Activated naive CD4-positive, alpha-beta T cell treated with anti-CD3 and anti-CD28 coated beads for 36 hours (primary cell): ENCODE measurements at regions not wholly inside any gene's neighbourhood (a gene's known extent, or its start where the extent isn't known, plus 50 kb on each side); places are given as distances from the start of the nearest gene placed in this dataset.

Experiments used
- CTCF ChIA-PET: fragments of 350-600 bp; sonication (Branson Sonifier 250); formaldehyde crosslinking; loops from one replicate; lab custom pipeline; 2021; ENCODE audit warnings: antibody characterized with exemption; lab: Charles Lee
- DNase-seq: peaks from one replicate; pipeline ENCODE4 v3.0.0-alpha.2; 2020
- H3K27ac Mint-ChIP-seq: one replicate; pipeline ENCODE4 v1.8.0; 2021; ENCODE audit warnings: mild to moderate bottlenecking, mixed read lengths
- H3K27me3 Mint-ChIP-seq: one replicate; pipeline ENCODE4 v1.8.0; 2021; ENCODE audit warnings: low read depth, mixed read lengths
- H3K36me3 Mint-ChIP-seq: one replicate; pipeline ENCODE4 v1.8.0; 2021; ENCODE audit warnings: low read depth, mixed read lengths
- H3K4me1 Mint-ChIP-seq: one replicate; pipeline ENCODE4 v1.8.0; 2021; ENCODE audit warnings: low read depth, mixed read lengths
- H3K4me3 Mint-ChIP-seq: one replicate; pipeline ENCODE4 v1.8.0; 2021; ENCODE audit warnings: mild to moderate bottlenecking, moderate library complexity, mixed read lengths
- H3K9me3 Mint-ChIP-seq: one replicate; pipeline ENCODE4 v1.8.0; 2021; ENCODE audit warnings: mixed read lengths
- intact Hi-C: fragments of 100-400 bp; cut with micrococcal nuclease; formaldehyde crosslinking; loops from one replicate; pipeline ENCODE4 v1.15.1; 2023

- Mint-ChIP-seq H3K4me3 (no peak overlapping the region), H3K27me3 (no peaks in the 10 kb centered on the region), H3K9me3 (no peaks in the 10 kb centered on the region), H3K36me3 (no peaks in the 10 kb centered on the region), H3K4me1 (no peaks in the 10 kb centered on the region), H3K27ac (no peak overlapping the region)
- DNase-seq: no peak
- CTCF ChIA-PET: no interaction called here
- intact Hi-C loops: no loop called here
Observed at GRCh38 chr6:43875849-43876572, 106.0 kb downstream of the VEGFA start.

DNA sequence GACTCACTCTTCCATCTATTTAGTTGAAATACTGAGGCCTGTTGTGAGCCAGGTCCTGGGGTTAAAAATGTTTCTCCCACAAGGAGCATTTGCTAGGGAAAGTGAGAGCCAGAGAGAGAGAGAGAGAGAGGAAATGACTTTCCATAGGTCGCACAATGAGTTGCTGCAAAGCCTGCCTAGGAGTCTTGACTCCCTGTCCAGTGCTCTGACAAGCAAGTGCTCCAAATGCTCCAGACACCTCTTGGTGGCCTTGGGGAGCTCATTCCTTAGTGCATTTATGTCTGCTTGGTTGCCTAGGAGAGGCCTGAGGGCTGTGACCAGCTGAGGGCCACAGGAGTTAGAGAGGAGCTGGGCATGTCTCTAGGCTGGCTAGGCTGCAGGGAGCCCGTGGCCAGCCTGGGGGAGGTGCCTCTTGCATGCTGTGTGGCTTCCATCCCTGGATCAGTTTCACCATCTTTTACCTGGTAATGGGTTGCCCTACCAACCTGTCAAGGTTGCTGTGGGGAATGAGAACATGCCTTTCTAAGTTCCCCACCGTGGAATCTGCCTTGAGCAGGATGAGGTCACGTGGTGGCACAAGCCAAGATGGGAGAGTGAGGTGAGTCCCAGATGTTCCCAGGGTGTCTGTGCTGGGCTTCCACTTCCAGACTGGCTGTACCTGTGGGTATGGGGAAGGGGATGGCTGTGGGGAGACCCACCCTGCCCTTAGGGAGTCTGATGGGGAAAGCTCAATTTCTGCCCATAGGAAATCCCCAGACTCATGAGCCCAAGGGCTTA, 105.0 kb downstream of the VEGFA start:
- intact Hi-C loops: no loop called here
- CTCF ChIA-PET: no interaction called here
- H3K9me3 Mint-ChIP-seq: no peaks in the 10 kb centered on the region
- DNase-seq: no peak
- H3K36me3 Mint-ChIP-seq: no peaks in the 10 kb centered on the region
- no peaks in the 10 kb centered on the region for H3K4me1 Mint-ChIP-seq
- H3K27ac Mint-ChIP-seq: no peak overlapping the region
- no peaks in the 10 kb centered on the region for H3K27me3 Mint-ChIP-seq
- H3K4me3 Mint-ChIP-seq: no peak overlapping the region

- H3K36me3 Mint-ChIP-seq: no peaks in the 10 kb centered on the region
Observed at GRCh38 chr6:43873806-43874714, 104.0 kb downstream of the VEGFA start.

GRCh38 chr6:43871933-43872332, 101.9 kb downstream of the VEGFA start:
- intact Hi-C loops: no loop called here
- DNase-seq: no peak
- Mint-ChIP-seq H3K36me3 (no peaks in the 10 kb centered on the region), H3K27me3 (no peaks in the 10 kb centered on the region), H3K9me3 (no peaks in the 10 kb centered on the region), H3K4me1 (no peaks in the 10 kb centered on the region), H3K27ac (no peak overlapping the region), H3K4me3 (no peak overlapping the region)
- CTCF ChIA-PET: no interaction called here

More at GRCh38 chr6:43873806-43874714, 104.0 kb downstream of the VEGFA start:
- Mint-ChIP-seq H3K4me1 (no peaks in the 10 kb centered on the region), H3K4me3 (no peak overlapping the region), H3K9me3 (no peaks in the 10 kb centered on the region), H3K27me3 (no peaks in the 10 kb centered on the region), H3K27ac (no peak overlapping the region)
- intact Hi-C loops: no loop called here
- CTCF ChIA-PET: no interaction called here
- no peak for DNase-seq

GRCh38 chr6:43871284-43871683, 101.3 kb downstream of the VEGFA start:
- H3K9me3 Mint-ChIP-seq: no peaks in the 10 kb centered on the region
- no peak overlapping the region for H3K27ac Mint-ChIP-seq
- CTCF ChIA-PET: no interaction called here
- DNase-seq: no peak
- H3K27me3 Mint-ChIP-seq: no peaks in the 10 kb centered on the region
- H3K36me3 Mint-ChIP-seq: no peaks in the 10 kb centered on the region
- intact Hi-C loops: no loop called here
- no peaks in the 10 kb centered on the region for H3K4me1 Mint-ChIP-seq
- no peak overlapping the region for H3K4me3 Mint-ChIP-seq

- DNase-seq: no peak
Observed at GRCh38 chr6:43870660-43871061, 100.7 kb downstream of the VEGFA start.

GRCh38 chr6:43869792-43870659, 100.0 kb downstream of the VEGFA start:
- H3K27me3 Mint-ChIP-seq: no peaks in the 10 kb centered on the region
- CTCF ChIA-PET: no interaction called here
- H3K9me3 Mint-ChIP-seq: no peaks in the 10 kb centered on the region
- intact Hi-C loops: no loop called here
- DNase-seq: no peak
- H3K4me3 Mint-ChIP-seq: no peak overlapping the region
- H3K36me3 Mint-ChIP-seq: no peaks in the 10 kb centered on the region
- no peak overlapping the region for H3K27ac Mint-ChIP-seq
- H3K4me1 Mint-ChIP-seq: no peaks in the 10 kb centered on the region

More at GRCh38 chr6:43870660-43871061, 100.7 kb downstream of the VEGFA start:
- Mint-ChIP-seq H3K27ac (no peak overlapping the region), H3K4me3 (no peak overlapping the region), H3K27me3 (no peaks in the 10 kb centered on the region), H3K36me3 (no peaks in the 10 kb centered on the region), H3K9me3 (no peaks in the 10 kb centered on the region), H3K4me1 (no peaks in the 10 kb centered on the region)
- intact Hi-C loops: no loop called here
- CTCF ChIA-PET: no interaction called here

DNA sequence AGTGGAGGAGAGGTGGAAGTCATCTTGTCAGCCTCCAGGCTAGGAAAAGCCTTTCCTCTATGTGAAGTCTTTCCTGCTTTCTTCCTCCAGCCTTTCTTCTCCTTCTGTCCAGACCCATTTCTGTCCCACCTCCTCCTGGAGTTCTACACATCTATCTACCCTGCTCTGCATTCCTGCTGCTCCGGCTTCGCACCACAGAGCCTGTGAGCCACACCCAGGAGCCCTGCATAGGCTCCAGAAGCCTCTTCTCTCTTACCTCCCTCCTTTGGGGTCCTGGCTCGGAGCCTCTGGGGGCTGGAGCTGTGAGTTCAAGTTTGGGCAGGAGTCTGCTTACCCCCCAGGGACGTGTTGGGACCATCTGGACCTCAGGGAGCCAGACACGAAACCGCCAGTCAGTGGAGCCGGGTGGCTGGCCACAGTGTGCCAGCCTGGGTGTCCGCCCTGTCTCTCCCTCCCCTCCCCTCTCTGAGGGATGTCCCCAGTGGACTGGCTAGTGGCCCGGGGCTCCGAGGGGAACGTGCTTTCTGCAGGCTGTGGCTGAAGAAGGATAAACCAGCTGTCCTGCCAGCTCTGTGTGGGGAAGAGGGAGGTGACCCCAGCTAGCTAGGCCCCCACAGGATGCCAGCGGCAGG, 99.2 kb downstream of the VEGFA start:
- intact Hi-C loops: no loop called here
- no peak overlapping the region for H3K27ac Mint-ChIP-seq
- no peaks in the 10 kb centered on the region for H3K9me3 Mint-ChIP-seq
- no peaks in the 10 kb centered on the region for H3K4me1 Mint-ChIP-seq
- no peaks in the 10 kb centered on the region for H3K36me3 Mint-ChIP-seq
- H3K4me3 Mint-ChIP-seq: no peak overlapping the region
- H3K27me3 Mint-ChIP-seq: no peaks in the 10 kb centered on the region
- CTCF ChIA-PET: no interaction called here
- no peak for DNase-seq

DNA sequence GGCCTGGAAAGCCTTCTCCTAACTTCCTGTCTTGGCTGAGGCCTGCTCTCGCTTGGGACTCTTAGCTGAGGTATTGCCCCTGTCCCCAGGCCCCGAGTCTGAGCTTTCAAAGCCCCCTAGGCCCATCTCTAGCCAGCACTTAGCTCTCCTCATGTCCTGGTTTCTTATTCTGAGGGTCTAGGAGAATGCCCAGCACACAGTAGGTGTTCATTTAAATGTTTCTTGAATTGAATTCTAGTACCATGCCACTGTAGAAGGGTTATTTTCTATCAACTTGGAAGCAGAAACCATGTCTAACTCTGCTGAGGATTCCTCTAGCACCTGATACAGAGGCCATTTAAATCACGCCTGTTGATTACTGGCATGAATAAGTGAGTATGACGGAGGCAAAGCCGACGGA, 98.5 kb downstream of the VEGFA start:
- Mint-ChIP-seq H3K9me3 (no peaks in the 10 kb centered on the region), H3K27ac (no peak overlapping the region), H3K27me3 (no peaks in the 10 kb centered on the region), H3K4me1 (no peaks in the 10 kb centered on the region), H3K36me3 (no peaks in the 10 kb centered on the region), H3K4me3 (no peak overlapping the region)
- DNase-seq: no peak
- intact Hi-C loops: no loop called here
- CTCF ChIA-PET: no interaction called here

DNA sequence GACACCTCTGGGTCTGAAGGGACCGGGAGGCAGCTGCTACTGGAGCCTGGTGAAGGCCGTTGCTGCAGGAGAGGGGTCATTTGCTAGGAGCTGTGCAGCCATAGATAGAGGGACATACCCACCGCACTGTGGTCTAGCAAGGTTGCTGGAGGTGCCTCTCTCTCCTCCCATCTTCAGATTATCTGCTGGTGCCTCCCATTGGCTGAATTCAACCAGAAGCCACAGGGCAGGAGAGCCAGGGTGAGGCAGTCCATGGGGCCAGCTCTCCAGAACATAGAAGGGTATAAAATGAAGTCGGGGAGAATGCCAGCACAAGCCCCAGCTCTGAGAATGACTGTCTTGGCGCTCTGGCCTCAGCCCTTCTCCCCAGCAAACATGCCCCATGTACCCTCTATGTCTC, 98.0 kb downstream of the VEGFA start:
- H3K36me3 Mint-ChIP-seq: no peaks in the 10 kb centered on the region
- H3K27ac Mint-ChIP-seq: no peak overlapping the region
- no peak overlapping the region for H3K4me3 Mint-ChIP-seq
- no peaks in the 10 kb centered on the region for H3K27me3 Mint-ChIP-seq
- no peaks in the 10 kb centered on the region for H3K4me1 Mint-ChIP-seq
- CTCF ChIA-PET: no interaction called here
- DNase-seq: no peak
- no peaks in the 10 kb centered on the region for H3K9me3 Mint-ChIP-seq
- intact Hi-C loops: no loop called here

DNA sequence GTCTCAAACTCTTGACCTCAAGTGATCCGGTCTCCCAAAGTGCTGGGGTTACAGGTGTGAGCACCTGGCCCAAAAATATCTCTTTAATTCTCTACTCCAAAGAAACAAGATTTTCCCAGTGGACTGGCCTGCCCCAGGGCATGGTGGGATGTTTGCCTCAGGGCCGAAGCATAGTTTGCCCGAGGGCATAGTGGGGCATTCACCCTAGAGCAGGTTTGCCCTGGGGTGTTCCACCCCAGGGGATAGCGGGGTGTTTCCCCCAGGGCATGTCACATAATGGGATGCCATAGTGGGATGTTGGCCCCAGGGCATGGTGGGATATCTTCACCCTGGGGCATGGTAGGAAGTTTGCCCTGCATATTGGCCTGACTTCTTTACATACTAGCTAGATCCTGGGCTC, 97.2 kb downstream of the VEGFA start:
- H3K9me3 Mint-ChIP-seq: no peaks in the 10 kb centered on the region
- DNase-seq: no peak
- H3K36me3 Mint-ChIP-seq: no peaks in the 10 kb centered on the region
- H3K27ac Mint-ChIP-seq: no peak overlapping the region
- CTCF ChIA-PET: interaction anchor here (0.9 kb wide), 1 partner anchor 211 kb away, joined by 3 read pairs; no protein-coding TSS in a partner anchor
- no peaks in the 10 kb centered on the region for H3K4me1 Mint-ChIP-seq
- H3K4me3 Mint-ChIP-seq: no peak overlapping the region
- intact Hi-C loops: no loop called here
- H3K27me3 Mint-ChIP-seq: no peaks in the 10 kb centered on the region
